CD14-positive monocyte (primary cell): ENCODE measurements at regions not wholly inside any gene's neighbourhood (a gene's known extent, or its start where the extent isn't known, plus 50 kb on each side); places are given as distances from the start of the nearest gene placed in this dataset.
"Not testable (repeated sequence)": the region's sequence is repeated elsewhere in the genome, so short reads cannot be mapped to it uniquely, and the experiment has no call there.

Source experiments
- DNase-seq, 3 donors: peaks; one replicate each; pipeline ENCODE4 v3.0.0-alpha.2; 2011 to 2022
- H2AFZ ChIP-seq: 2 replicates; pipeline ENCODE4 v1.6.0; 2012; ENCODE audit warnings: mild to moderate bottlenecking, low read depth, low read length, inconsistent platforms; ENCODE audit not compliant: insufficient read depth, poor library complexity, severe bottlenecking
- H3K27ac ChIP-seq, 2 donors: 1 replicate in 1 of 2; 2 replicates in 1 of 2; pipeline ENCODE4 v1.5.1; 2012 to 2013; ENCODE audit warnings: low read length in 2 of 2, control low read depth in 1 of 2, inconsistent platforms in 1 of 2, low read depth in 1 of 2, mild to moderate bottlenecking in 1 of 2
- H3K27me3 ChIP-seq, 2 donors: one replicate each; pipeline versions ENCODE4 v1.6.0 to v1.6.1; 2011 to 2013; ENCODE audit warnings: low read length in 2 of 2; ENCODE audit not compliant: control insufficient read depth in 2 of 2, insufficient read depth in 2 of 2
- H3K36me3 ChIP-seq, 2 donors: replicated peaks in 1 of 2; 1 replicate in 1 of 2; 2 replicates in 1 of 2; pipeline versions ENCODE4 v1.5.1 to v1.6.1; 2012 to 2013; ENCODE audit warnings: low read length in 2 of 2, control low read depth in 1 of 2, inconsistent platforms in 1 of 2, mild to moderate bottlenecking in 1 of 2; ENCODE audit not compliant: insufficient read depth in 2 of 2, control insufficient read depth in 1 of 2
- H3K4me1 ChIP-seq, 2 donors: 1 replicate in 1 of 2; 2 replicates in 1 of 2; pipeline versions ENCODE4 v1.5.1 to v1.6.1; 2012 to 2013; ENCODE audit warnings: low read length in 2 of 2, control low read depth in 1 of 2, inconsistent platforms in 1 of 2, mild to moderate bottlenecking in 1 of 2, moderate library complexity in 1 of 2; ENCODE audit not compliant: insufficient read depth in 2 of 2, control insufficient read depth in 1 of 2
- H3K4me2 ChIP-seq: replicated peaks from 2 replicates; pipeline ENCODE3; 2012; ENCODE audit warnings: low read length, moderate library complexity, mild to moderate bottlenecking; ENCODE audit not compliant: poor library complexity, severe bottlenecking; ENCODE audit errors: extremely low read depth
- H3K4me3 ChIP-seq, 3 experiments: fragments of 200-600 bp in 1 of 3; sonication (generic) in 1 of 3; replicated peaks in 1 of 3; 1 replicate in 2 of 3; 2 replicates in 1 of 3; pipeline ENCODE4 v1.5.1; 2011 to 2013; ENCODE audit warnings: low read length in 3 of 3, mild to moderate bottlenecking in 3 of 3, control low read depth in 2 of 3, low read depth in 2 of 3, inconsistent platforms in 1 of 3, moderate library complexity in 1 of 3
- H3K79me2 ChIP-seq: 2 replicates; pipeline ENCODE4 v1.6.0; 2012; ENCODE audit warnings: mild to moderate bottlenecking, control low read depth, inconsistent platforms, low read length, moderate library complexity; ENCODE audit not compliant: insufficient read depth
- H3K9ac ChIP-seq: 2 replicates; pipeline ENCODE4 v1.6.0; 2017; ENCODE audit warnings: low read length, mild to moderate bottlenecking; ENCODE audit not compliant: insufficient read depth, poor library complexity, severe bottlenecking
- H3K9me3 ChIP-seq, 2 donors: replicated peaks in 1 of 2; 1 replicate in 1 of 2; 2 replicates in 1 of 2; pipeline versions ENCODE4 v1.5.1 to v1.6.1; 2012 to 2013; ENCODE audit warnings: low read length in 2 of 2, control low read depth in 1 of 2; ENCODE audit not compliant: control insufficient read depth in 1 of 2, insufficient read depth in 1 of 2
- H4K20me1 ChIP-seq: 2 replicates; pipeline ENCODE4 v1.6.0; 2012; ENCODE audit warnings: mild to moderate bottlenecking, low read length, control low read depth, moderate library complexity; ENCODE audit not compliant: insufficient read depth
- H3K27ac Mint-ChIP-seq, 7 donors: one replicate each; pipeline ENCODE4 v1.8.0; 2020; ENCODE audit warnings: mild to moderate bottlenecking in 7 of 7, mixed read lengths in 7 of 7, moderate library complexity in 6 of 7, inconsistent platforms in 2 of 7
- H3K27me3 Mint-ChIP-seq, 3 donors: one replicate each; pipeline ENCODE4 v1.8.0; 2021 to 2022; ENCODE audit warnings: low read depth in 3 of 3, mild to moderate bottlenecking in 3 of 3, mixed read lengths in 3 of 3, moderate library complexity in 3 of 3, inconsistent platforms in 1 of 3
- H3K36me3 Mint-ChIP-seq, 2 donors: one replicate each; pipeline ENCODE4 v1.8.0; 2020; ENCODE audit warnings: mixed read lengths in 2 of 2, inconsistent platforms in 1 of 2, mild to moderate bottlenecking in 1 of 2
- H3K4me1 Mint-ChIP-seq: one replicate; pipeline ENCODE4 v1.8.0; 2020; ENCODE audit warnings: mild to moderate bottlenecking, mixed read lengths
- H3K4me3 Mint-ChIP-seq, 2 donors: one replicate each; pipeline ENCODE4 v1.8.0; 2020; ENCODE audit warnings: mild to moderate bottlenecking in 2 of 2, mixed read lengths in 2 of 2, moderate library complexity in 1 of 2
- H3K9me3 Mint-ChIP-seq, 7 donors: one replicate each; pipeline ENCODE4 v1.8.0; 2020 to 2022; ENCODE audit warnings: mixed read lengths in 7 of 7, mild to moderate bottlenecking in 6 of 7, moderate library complexity in 6 of 7, inconsistent platforms in 2 of 7
- CTCF ChIP-seq: fragments of 200-600 bp; IDR thresholded peaks from one replicate; pipeline ENCODE4 v1.8.0; 2022; ENCODE audit warnings: antibody characterized with exemption, mild to moderate bottlenecking
- WGBS: methylation state at CpG from one replicate; pipeline ENCODE4 v1.1.5; 2013; ENCODE audit warnings: missing lambda C conversion rate; ENCODE audit not compliant: insufficient coverage; 5-methylcytosine and 5-hydroxymethylcytosine counted together
- intact Hi-C, 2 donors: fragments of 100-400 bp; cut with micrococcal nuclease; formaldehyde crosslinking; loops; one replicate each; pipeline versions ENCODE4 v1.15.0 to v1.15.1; 2023

GRCh38 chr14:97164021-97164420 is 366.8 kb downstream of the VRK1 start:
- no peak overlapping the region for H2AFZ ChIP-seq
- WGBS, result 67% methylated on average over 3 of the region's 6 CpGs

GRCh38 chr14:97166497-97166896 is 369.3 kb downstream of the VRK1 start:
- Histone ChIP-seq H3K4me2 (no peak overlapping the region), H3K9me3 (no peaks in the 10 kb centered on the region), H3K4me1 (no peaks in the 10 kb centered on the region), H4K20me1 (no peaks in the 10 kb centered on the region), H3K36me3 (no peaks in the 10 kb centered on the region), H3K9ac (no peak overlapping the region), H3K27ac (no peak overlapping the region), H3K27me3 (no peaks in the 10 kb centered on the region), H2AFZ (no peak overlapping the region), H3K4me3 (no peak overlapping the region), H3K79me2 (no peaks in the 10 kb centered on the region)
- peaks cover 0 to 3% (median 0%) of the 10 kb centered on the region in 7 donors for H3K9me3 Mint-ChIP-seq
- peaks cover 4 to 5% (median 5%) of the 10 kb centered on the region in 3 donors for H3K27me3 Mint-ChIP-seq
- H3K4me3 Mint-ChIP-seq, result no peak overlapping the region
- no peak overlapping the region for H3K27ac Mint-ChIP-seq
- intact Hi-C loops, result no loop called here
- no peaks in the 10 kb centered on the region for H3K36me3 Mint-ChIP-seq
- TF ChIP-seq CTCF, result no peak
- WGBS, result 89% methylated on average over 7 of the region's 7 CpGs
- DNase-seq, result no peak
- H3K4me1 Mint-ChIP-seq, result no peaks in the 10 kb centered on the region

More at GRCh38 chr14:97164021-97164420, 366.8 kb downstream of the VRK1 start:
- Histone ChIP-seq H3K4me2 (no peak overlapping the region), H3K4me1 (no peaks in the 10 kb centered on the region), H3K79me2 (no peaks in the 10 kb centered on the region), H4K20me1 (no peaks in the 10 kb centered on the region), H3K27ac (no peak overlapping the region), H3K27me3 (no peaks in the 10 kb centered on the region), H3K36me3 (no peaks in the 10 kb centered on the region), H3K9ac (no peak overlapping the region), H3K4me3 (no peak overlapping the region), H3K9me3 (peaks cover 0 to 10% of the 10 kb centered on the region in 2 donors)
- TF ChIP-seq CTCF, result no peak
- intact Hi-C loops, result no loop called here
- Mint-ChIP-seq H3K9me3 (peaks cover 2 to 15% (median 7%) of the 10 kb centered on the region in 7 donors), H3K4me1 (no peaks in the 10 kb centered on the region), H3K4me3 (peak overlapping the region in 1 of 2 donors; percentile 30), H3K27me3 (peaks cover 3 to 8% (median 5%) of the 10 kb centered on the region in 3 donors), H3K27ac (no peak overlapping the region), H3K36me3 (no peaks in the 10 kb centered on the region)
- no peak for DNase-seq

- H3K9me3 ChIP-seq, H4K20me1 ChIP-seq, DNase-seq, H3K9ac ChIP-seq, H3K4me3 ChIP-seq, H3K4me1 ChIP-seq, intact Hi-C loops, H3K4me3 Mint-ChIP-seq, H2AFZ ChIP-seq, H3K79me2 ChIP-seq, H3K9me3 Mint-ChIP-seq, H3K4me2 ChIP-seq, H3K27ac ChIP-seq, H3K36me3 ChIP-seq, H3K4me1 Mint-ChIP-seq, H3K36me3 Mint-ChIP-seq, H3K27ac Mint-ChIP-seq, H3K27me3 Mint-ChIP-seq, H3K27me3 ChIP-seq: not testable (repeated sequence)
- whole genome bisulfite sequencing, result no CpG with 5 or more reads among the region's 3 CpGs
Measured at GRCh38 chr14:97167577-97167976, 370.4 kb downstream of the VRK1 start.
